GM21447 (cell line): ENCODE measurements at regions not wholly inside any gene's neighbourhood (a gene's known extent, or its start where the extent isn't known, plus 50 kb on each side); places are given as distances from the start of the nearest gene placed in this dataset.

Source experiments
- ATAC-seq: cut with Tn5 transposase; IDR thresholded peaks from one replicate; pipeline ENCODE4 v1.9.1; 2021; ENCODE audit not compliant: unreplicated experiment

DNA sequence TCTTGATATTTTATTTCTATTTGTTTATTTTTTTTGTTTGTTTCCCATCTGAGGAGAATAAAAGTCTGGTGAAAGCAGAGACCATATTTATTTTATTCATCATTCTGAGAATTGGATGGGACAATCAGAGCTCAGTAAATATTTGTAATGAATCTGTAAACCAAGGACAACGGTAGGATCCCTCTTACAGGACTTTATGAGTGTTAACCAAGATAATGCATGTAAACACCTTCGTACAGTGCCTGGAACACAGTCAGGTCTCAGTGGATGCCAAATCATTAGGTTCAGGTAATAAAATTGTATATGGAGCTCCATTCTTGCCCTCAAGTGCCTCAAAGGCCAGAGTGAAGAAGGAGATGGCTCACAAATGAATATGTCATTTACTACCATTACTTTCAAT lies 288.7 kb downstream of the PAX1 start:
- ATAC-seq = no peak

DNA sequence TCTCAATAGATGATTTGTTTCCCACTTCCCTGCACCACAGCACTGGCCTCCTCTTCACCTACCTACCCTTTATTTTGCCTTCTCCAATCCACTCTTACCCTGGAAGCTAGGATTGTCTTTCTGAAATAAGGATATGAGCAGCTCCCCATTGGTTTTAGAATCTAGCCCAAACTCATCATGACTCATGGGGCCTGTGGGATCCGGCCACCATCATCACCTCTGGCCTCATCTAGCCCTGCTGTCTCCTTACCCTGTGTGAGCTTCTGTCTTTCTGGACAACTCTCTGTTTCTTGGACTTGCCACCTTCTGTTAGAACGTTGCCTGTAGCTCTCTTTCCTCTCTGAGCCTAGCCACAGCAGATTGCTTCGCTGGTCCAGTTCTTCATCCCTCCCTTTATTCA lies 277.1 kb downstream of the PAX1 start:
- no peak for ATAC-seq

DNA sequence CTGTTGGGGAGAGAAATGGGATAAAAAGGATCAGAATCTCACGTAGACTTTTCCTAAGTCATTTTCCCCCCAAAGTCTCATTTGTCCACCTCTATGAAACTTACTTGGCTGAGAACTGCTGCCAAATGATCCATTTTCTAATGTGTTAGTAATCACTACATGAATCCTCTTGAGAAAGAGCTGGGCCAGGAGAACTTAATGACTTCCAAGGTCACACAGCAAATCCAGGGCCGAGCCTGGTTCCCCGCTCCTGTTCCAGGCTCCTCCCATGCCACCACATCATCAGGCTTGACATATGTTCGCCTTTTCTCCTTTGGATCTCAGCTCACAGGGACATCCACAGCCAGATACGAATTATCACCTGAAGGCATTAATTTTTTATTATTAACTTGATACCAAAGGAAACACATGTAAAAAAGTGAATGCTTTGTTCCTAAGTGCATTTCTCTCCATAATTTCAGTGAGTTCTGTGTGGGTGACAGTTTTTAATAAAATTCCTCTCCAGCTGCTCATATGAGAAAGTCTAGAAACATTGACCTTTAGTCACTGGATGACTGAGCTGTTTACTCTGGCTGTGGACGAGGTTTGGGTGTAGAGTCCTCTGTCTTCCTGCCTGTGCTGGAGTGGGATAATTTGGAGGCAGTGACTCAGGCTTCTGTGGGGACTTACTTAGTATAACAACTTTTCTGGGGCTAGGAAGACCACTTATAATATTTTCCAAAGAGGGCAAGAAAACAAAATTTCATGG lies 276.3 kb downstream of the PAX1 start:
- ATAC-seq = no peak

DNA sequence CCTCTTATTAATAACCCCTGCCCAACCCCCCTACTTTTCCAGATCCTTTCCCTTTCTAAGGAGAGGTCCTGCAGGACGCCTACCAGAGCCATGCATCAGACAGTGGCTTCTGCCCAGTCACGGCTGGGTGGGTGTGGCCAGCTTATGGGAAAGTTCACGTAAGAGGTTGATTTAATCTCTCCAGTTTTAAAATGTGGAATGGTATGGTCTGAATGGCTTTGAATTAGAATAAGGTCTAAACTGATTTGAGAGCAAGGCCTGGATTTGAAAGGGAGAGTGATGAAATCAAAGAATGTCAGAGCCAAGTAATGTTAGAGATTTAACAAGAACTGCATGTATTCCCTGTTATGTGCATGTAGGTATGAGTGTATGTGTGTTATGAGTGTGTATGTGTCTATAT lies 275.7 kb downstream of the PAX1 start:
- no peak for ATAC-seq

DNA sequence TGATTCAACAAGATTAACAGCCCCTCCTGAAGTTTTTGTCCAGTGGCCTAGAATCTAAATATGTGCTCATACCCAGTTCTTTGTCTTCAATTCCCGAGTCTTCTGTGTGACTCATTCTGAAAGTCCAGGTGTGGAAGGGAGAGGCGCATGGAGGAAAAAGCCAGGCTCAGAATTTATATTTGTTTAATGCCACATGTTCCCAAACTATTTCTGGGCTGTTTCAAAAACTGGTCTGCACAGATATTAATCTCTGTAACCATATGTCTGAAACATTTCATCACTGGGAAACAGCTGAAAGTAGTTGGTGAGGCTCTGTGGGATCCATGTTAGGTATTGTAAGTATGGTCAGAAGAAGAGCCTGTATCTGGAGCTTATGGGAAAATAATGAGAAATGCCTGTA lies 266.0 kb downstream of the PAX1 start:
- no peak for ATAC-seq

DNA sequence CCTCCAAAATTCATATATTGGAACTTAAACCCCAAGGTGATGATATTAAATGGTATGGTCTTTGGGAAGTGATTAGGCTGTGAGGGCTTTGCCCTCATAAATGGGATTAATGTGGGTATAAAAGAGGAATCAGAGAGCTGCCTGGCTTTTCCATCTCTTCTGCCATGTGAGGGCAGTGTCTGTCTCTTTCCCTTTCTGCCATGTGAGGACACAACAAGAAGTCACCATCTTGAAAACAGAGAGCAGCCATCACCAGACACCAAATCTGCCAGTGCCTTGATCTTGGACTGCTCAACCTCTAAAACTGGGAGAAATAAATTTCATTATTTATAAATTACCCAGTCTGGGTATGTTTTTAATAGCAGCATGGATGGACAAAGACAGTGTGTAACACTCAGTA lies 263.0 kb downstream of the PAX1 start:
- ATAC-seq = no peak

DNA sequence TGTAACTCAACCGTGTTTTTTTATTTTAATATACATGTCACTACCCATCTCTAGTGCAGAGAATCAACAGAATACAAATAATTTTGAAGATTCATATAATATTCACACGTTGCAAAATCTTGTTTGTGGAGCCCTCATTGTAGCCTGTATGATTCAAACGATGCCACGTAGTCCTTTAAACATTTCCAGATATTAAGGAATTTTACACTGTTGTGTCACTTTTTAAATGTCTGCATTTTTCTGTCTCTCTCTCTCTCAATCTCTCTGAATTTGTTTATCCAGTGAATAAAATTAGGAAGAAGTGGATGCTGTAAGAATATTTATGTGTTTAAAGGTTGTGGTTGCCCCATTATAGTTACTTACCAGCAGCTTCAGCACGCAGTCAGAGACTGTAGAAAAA lies 262.0 kb downstream of the PAX1 start:
- ATAC-seq = no peak

DNA sequence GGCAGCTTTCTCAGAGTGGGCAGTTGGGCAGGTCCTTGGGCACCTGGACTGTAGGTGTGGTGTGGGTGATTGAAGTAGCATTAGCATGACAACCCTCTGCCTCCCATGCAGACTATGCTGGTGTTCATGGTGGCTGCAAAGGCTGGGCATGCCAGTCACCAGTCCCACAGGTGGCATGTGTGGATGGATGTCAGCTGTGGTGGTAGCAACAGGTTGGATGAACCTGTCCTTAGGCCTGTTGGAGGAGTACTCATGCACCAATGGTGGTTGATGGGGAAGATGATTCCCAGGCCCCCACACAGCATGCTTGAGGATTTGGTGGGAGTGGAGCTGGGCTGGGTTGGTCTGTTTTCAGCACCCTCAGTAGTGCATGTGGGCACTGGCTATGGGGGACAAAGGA lies 251.1 kb downstream of the PAX1 start:
- no peak for ATAC-seq

DNA sequence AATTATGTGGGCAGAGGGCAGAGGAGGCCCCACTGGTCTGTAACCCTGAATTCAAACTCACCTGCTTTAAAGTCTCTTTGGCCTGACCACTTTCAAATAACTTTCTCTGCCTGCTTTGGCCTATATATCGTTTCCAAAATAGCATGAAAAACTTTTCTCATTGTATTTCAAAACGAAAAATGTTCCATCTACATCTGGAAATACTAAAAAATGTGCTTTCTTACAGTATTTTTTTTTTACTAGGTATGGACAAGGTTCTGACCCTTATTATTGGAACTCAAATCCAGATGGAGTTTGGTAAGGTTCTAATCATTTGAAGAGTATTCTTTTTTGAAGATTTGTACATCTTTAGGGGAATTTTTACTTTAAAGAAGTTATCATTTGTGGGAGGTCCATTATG lies 241.9 kb downstream of the PAX1 start:
- no peak for ATAC-seq

DNA sequence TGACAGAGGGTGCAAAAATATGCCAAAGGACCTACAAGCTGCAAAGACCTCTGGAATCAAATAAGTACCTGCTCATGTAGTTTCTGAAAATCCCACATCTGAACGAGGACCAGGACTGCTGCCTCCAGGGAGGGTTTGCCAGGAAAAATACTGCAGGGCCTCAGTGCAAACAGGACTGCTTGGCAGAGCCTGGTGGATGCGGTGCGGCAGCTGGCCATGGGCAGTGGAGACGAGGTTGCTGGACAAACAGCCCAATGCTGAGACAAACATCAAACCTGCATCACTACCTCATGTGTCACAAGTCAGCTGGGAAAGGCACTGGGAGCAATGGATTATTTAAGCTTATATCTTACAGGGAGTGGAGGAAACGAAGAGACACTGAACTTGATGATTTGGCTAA lies 238.8 kb downstream of the PAX1 start:
- ATAC-seq = no peak

DNA sequence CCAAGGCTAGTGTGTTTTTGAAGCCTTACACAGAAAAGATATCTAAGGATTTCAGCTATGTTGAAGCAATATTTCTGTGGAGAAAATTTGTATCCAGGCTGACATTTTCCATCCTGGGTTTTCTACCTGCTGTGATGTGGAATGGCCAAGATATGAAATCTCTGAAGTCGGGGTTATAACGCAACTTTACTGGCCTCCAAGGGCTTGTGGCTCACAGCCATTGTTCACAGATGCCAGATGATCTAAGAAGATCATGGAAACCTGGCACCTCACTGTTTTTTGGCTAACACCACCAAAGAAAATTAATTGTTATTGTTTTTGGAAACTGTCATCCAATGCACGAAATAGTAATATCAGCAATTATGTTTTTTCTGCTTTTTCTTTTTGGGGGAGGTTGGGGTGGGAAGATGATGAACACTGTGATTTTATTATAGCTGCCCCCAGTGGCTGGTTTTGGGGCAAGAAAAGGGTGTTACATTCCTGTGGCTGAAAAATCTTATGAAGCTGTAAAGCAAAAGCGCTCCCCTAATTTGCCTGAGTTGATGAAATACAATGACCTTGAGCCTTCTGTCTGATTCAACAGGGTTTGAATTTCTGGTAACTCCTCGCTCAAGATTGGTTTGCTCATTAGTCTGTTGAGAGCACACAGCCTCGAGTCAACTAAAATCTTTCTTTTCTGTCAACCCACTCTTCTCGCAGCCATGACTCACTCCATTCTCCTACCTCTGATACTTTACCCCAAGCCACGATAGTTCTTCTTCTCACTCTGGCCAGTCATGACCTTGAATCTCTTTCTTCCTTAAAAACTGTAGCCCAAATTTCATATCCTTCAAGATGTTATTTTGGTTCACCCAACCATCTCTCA lies 236.7 kb downstream of the PAX1 start:
- ATAC-seq = no peak

DNA sequence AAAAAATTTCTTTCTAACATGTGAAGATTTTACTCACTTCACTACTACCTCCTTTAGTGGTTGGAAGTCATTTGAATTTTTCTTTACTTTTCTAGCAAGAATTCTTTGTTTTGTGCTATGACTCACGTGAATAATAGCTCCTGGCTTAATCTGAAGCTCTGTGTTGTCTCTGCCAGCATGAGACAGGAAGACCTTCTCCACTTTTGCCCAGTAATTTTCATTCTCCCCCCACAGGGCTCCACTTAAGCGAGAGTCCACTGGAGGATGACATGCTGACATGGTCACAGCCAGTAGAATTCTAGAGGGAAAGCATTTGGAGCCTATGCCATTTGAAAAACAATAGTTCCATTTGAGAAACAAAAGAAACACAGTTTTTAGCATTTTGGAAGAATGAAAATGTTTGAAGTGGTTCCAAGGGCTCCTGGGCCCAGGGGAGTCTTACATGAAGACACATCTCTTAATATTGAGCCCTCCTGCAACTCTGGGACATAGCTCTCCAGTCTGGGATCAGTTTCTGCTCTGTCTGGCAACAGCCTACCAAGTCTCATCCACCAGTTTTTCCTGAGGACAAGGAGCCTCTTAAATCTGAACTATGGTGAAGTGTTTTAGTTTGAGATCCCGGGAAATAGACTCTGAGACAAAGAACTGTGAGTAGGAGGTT lies 231.4 kb downstream of the PAX1 start:
- ATAC-seq = no peak

DNA sequence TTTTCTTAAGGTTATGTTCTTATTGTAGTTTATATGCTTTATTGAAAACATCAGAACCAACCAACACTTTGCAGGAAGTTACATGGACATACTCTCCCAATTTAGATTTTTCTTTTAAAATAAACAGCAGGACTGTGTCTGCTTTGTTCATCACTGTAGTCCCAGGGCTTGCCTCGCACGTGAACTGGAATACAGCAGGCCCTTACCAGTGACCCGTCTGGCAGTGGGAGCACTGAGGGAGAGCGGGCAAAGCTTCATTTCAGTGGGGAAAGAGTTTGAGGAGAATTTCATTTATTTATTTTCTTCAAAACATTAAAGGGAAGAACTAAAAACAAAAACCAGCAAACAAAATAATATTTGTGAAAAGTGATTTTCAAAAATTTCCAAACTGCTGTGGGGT lies 230.8 kb downstream of the PAX1 start:
- no peak for ATAC-seq

DNA sequence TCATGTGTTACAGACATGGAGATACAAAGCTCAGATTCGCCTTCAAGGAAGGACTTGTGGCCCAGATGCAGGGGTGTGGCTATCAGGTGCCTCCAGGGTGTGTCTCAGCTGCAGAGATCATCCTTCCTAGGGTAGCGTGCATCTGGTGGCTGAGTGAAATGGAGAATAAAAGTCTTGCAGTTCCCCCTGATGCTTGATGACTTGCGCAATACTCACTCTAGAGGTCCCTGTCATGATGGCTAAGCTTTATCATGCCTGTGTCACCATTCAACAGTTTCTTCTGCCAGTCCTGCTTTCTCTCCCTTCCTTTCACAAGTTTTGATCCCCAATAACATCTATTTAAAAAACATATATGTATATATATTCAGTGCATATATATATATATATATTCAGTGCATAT lies 228.1 kb downstream of the PAX1 start:
- no peak for ATAC-seq

DNA sequence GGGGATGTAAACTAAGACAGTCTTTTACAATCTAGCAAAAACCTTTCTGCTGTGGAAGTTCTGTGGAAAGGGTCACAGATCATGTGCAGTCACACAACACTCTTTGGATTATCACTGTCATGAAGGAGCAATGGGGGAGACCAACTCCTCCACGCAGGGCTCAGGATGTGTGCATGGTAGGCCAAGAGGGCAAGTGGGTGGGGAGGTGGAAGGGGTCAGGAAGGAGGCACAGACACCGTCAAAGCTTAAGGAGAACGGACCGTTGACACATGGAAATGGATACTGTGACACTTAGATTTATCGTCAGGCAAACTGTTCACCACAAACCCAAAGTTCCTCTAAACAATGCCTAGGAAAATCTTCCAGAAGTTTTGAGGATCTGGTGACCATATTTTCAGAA lies 215.8 kb downstream of the PAX1 start:
- no peak for ATAC-seq

DNA sequence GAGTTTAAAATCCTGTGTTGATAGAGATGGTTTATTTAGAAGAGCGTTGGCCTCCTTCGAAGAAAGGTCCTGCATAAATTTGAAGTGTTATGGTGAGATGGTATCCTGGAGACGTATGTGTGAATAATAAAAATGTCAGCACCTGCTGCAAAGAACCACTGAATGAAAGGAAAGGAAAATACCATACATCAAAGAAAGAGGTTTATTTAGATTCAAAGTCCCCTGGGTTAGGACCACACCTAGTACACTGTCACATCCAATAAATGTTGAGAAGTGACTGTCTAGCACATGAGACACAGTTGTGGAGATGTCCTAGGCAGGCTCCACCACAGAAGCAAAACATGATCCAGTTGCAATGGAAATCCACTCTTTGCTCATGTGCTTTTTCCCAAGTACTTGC lies 214.7 kb downstream of the PAX1 start:
- ATAC-seq = no peak

DNA sequence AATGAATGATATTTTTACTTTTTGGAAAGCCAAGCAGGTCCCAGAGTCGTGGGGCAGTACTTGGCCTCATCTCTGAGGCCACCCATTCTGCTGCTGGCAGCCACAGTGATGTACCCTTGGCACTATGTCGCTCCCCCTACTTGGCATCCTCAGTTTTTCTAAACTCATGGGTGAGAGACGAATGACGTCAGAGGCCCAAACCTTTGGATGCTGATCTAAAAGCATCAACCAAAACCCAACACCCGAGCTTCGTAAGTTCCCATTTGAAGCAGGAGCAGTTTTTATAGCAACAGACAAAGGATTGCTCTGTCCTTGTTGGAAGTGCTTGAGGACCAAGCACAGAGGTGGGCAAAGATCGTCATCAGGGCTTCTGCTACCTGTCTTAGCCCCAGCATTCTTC lies 212.9 kb downstream of the PAX1 start:
- no peak for ATAC-seq

DNA sequence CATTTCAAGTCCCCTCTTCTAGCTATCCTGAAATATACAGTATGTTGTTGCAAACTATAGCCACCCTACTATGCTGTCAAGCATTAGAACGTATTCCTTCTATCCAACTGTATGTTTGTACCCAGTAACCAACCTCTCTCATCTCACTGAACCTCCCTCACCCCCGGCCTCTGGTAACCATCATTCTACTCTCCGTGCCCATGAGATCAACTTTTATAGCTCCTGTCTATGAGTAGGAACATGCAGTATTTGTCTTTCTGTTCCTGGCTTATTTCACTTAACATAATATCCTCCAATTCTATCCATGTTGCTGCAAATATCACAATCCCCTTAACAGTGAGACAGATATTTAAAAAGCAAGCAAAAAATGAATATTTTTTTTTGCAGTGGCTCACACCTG lies 196.9 kb downstream of the PAX1 start:
- ATAC-seq = no peak

DNA sequence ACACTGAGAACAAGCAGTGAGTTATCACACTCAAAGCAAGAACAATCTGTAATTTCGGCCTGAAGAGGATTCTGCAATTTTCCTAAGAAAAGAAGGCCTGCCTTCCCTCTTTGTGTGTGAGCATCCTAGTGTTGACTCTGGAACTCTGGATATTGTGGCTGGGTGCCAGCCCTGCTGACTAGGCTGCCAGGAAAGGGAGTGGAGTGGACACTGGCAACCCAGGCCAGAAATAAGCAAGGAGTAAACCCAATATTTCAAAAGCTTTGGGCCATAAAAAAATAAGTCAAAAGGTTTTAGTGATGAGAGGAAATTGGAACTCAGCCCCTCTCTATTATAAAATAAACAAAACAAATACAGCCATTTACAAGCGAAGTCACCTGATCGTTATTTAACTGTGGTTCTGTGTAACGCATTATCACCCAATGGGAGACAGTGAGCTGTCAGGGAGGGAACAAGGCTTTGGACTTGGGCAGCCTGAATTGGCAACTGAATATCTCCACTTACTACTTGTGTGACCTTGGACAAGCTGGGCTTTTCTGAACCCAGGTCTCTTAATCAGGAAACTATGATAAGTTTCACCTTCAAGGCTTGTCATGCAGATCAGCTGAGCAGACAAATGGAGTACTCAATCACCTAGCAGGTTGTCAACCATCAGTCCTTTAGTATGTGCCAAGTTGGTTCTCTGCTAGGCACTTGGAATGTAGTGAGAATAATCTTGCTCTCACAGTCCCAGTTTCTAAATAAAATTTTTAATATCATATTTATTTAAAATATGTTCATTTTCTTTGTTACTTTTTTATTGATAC lies 196.2 kb downstream of the PAX1 start:
- no peak for ATAC-seq

DNA sequence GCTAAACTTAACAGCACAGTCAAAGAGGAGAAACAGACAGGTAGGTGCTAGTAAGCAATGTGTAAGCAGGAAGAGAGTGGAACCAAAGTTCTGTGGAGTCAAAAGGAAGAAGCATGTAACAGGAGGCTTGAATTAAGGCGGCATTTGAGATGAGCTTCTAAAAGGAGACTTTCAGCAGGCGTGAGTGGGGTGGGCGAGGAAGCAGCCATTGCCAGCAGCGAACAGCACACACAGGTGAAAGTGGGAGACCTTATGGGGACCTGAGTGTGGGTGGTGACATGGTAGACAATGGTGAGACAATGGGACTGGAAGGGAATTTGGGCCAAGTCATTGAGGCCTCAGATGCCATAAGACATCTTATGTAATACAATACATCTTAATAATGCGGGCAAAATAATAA lies 195.0 kb downstream of the PAX1 start:
- no peak for ATAC-seq

DNA sequence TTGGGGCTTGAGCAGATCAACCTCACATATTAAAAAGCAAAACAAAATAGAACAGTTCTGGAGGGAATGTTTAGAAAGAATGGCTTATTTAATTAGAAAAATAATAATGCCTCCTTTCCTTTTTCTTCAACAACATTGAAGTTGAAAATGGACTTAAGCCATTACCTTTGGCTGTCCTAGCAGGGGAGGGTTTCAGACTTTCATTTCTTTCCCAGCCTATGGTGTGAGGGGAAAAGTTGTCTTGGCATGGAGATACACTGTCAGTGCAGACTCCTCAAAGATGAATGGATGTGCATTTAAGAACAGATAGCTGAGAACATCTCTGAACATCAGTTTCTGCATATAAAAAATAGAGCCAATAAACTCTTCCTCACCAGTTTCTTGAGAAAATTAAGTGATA lies 169.5 kb downstream of the PAX1 start:
- no peak for ATAC-seq
